RKO (cell line): ENCODE measurements at regions not wholly inside any gene's neighbourhood (a gene's known extent, or its start where the extent isn't known, plus 50 kb on each side); places are given as distances from the start of the nearest gene placed in this dataset.
"Not testable (repeated sequence)": the region's sequence is repeated elsewhere in the genome, so short reads cannot be mapped to it uniquely, and the experiment has no call there.

Experiments used
- DNase-seq: peaks from one replicate; pipeline ENCODE4 v3.0.0-alpha.2; 2016; ENCODE audit warnings: low spot score

DNA sequence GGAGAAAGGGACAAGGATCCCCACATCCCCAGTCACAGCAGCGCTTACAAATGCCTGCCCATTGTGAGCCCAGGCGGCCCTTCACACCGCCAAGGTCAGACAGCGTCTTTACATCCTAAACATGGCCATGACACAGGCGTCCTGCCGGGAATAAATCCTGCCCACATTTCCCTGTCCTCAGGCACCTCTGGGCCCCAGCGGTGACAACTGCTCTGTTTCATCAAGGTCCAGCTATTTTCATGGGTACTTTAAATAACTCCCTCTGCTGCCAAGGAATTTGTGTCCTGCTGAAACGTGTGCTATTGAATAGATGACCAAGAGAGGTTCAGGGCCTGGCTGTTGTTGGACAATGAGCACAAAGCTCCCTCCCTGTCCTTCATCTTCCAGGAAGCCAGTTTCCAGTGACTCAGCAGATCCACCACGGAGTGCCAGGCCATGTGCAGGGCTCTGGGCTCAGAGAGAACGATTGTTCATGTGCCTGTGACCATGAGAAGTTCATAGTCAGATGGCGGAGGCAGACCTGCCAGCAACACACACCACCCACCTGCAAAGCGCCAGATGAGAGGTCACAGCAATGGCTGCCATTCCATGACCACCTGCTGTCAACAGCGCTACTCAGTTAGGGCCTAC lies 195.8 kb downstream of the MATN1 start:
- DNase-seq: peak; percentile 2

- DNase-seq: no peak
Observed at GRCh38 chr1:30526652-30527345, 196.6 kb downstream of the MATN1 start.

- peak; percentile 43 for DNase-seq
Observed at GRCh38 chr1:30525971-30526651, 197.3 kb downstream of the MATN1 start.

GRCh38 chr1:30525631-30525970 lies 197.8 kb downstream of the MATN1 start:
- no peak for DNase-seq

DNA sequence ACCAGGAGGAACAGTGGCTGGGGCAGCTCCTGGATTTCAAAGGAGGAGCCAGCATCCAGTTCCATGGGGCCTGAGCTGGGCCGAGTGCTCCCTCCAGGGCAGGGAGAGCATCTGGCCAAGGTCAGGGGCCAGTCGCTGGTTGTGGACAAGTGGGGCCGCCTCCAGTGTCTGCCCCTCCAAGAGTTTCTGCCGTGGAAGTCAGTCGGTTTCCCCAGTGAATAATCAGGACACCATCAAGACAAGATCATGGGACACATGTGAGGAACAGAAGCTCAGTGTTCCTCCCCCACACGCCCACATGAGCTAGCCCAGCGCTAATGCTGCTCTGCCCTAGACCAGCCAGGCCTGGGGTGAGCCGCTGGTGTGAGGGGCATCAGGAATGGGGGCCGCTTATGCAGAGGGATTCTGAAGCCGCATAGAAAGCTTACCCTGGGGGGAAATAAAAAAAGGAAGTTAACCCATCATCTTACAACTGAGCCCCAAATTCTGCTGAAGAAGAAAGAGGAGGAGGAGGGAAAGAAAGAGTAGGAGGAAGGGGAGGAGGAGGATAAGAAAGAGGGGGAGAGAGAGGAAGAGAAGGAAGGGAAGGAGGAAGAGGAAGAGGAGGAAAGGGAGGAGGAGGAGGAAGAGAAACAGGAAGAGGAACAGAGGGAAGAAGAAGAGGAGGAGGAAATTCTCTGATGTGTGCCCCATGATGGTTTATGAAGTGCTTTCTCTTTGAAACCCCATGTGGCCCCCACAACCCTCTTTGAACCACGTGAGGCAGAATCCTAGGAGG lies 198.4 kb downstream of the MATN1 start:
- no peak for DNase-seq

- DNase-seq: not testable (repeated sequence)
Observed at GRCh38 chr1:30524025-30524555, 199.3 kb downstream of the MATN1 start.

- DNase-seq: peak; percentile 81
Observed at GRCh38 chr1:30523055-30524020, 200.0 kb downstream of the MATN1 start.

DNA sequence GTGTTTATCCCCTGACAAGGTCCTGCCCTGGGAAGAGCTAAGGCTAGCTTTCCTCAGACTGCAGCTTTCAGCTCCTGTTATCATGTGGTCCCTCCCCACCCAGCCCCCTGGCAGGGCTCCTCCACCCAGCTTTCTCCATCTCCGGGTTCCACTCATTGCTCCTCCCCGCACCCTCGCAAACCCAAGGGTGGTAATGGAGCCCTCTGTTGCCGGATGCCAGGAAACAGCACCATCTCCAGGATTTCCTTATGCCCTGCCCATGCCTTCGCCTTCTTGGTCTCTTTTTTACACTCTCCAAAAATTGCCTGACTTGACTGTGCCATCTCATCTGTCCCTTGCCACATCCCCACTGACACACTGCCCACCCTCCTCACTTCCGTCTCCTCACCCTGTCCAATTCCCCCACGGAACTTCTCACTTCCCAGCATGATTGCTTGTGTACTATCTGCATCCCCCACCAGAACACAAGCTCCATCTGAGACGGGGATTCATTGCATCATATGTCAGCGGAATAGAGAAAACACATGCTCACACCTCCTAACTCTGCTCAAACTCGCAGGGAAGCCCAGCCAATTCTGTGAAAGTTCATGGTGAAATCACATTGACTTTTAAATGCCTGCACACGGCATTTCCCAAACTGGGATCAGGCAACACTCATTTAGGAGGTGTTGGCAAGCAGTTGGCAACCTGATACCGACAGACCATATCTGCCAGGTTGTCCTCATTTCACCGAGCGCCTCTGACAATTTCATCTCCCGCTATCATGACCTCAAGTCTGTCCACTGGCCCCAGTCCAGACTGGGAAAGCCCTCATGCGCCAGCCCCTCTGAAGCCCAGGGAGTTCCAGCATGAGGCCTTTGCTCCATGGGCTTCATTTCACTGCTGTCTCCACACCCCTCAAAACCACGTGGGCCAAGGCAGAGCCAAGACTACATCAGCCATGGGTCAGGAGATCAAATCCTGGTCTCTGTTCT lies 201.1 kb downstream of the MATN1 start:
- no peak for DNase-seq

DNA sequence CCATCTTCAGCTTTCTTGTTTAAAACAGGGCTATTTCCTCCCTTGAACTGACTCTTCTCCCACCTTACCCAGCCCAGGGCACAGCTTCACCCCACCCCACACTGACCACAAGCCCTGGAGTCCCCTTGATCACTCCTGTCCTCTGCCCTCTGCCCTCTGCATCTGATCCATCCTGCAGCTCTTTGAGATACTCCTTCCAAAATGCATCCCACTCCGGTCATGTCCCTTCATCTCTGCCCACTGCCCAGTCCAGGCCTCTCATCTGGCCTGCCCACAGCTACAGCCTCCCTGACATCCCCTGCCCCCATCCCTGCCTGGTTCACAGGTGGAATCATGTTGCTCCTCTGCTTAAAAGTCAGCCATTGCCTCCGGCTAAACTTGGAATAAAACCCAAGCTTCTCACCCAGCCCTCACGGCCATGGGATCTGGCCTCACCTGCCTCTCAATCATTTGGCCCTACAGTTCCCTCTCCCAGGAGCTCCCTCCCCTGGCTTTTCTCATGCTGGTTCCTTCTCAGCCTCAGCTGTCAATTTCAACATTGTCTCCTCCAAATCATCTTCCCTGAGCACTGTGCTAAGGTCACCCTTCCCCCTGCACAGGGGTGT lies 202.0 kb downstream of the MATN1 start:
- no peak for DNase-seq

- DNase-seq: no peak
Observed at GRCh38 chr1:30520476-30520875, 202.9 kb downstream of the MATN1 start.

- no peak for DNase-seq
Observed at GRCh38 chr1:30519201-30519763, 204.1 kb downstream of the MATN1 start.

DNA sequence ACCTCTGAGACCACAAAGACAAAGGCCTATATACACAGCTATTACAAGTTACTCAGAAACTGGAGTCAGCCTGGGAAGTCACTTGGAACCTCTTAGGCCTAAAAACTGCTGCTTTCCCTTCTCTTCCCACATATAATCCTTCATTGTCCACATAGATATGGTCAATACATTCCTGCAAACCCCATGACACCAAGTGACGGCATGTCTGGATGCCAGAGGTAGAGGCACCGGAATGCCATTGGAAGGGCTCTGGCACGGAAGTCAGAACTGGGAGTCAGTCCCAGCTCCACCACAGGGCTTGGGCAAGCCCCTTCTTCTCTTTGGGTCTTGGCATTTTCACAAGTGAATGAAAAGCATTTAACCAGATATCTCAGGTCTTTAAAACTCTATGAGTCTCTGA lies 204.7 kb downstream of the MATN1 start:
- DNase-seq: no peak

- DNase-seq: no peak
Observed at GRCh38 chr1:30518186-30518585, 205.2 kb downstream of the MATN1 start.

GRCh38 chr1:30517666-30518065 lies 205.7 kb downstream of the MATN1 start:
- not testable (repeated sequence) for DNase-seq

DNA sequence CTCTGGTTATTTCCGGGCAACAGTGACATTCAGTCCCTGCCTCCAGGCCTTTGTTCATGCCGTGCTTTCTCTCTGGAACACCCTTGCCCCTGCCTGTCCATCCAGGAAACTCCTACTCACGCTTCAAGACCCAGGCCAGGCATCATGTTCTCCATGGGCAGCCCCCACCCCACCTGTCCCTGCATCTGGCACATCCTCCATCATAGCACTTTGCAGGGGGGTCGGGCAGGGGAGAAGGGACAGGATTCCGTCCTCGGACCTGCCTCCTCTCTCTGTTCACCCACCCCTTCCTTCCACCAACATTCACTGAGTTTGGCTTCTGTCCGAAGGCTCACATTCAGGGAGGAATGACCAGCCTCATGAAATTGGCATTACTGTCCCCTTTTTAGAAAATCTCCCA lies 206.1 kb downstream of the MATN1 start:
- DNase-seq: not testable (repeated sequence)

DNA sequence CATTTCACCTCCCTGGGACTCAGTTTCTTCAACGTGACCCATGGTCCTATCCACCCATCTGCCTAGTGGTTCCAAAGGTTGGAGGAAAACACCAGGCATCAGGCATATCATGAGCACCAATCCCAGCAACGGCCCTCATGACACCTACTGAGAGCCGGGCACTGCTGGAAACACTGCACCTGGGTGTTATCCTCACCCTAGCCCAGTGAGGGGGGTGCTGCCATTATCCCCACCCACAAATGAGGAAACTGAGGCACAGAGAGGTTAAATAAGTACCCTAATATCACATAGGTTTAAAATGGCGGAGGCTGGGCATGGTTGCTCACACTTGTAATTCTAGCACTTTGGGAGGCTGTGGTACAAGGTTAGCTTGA lies 206.9 kb downstream of the MATN1 start:
- DNase-seq: no peak

DNA sequence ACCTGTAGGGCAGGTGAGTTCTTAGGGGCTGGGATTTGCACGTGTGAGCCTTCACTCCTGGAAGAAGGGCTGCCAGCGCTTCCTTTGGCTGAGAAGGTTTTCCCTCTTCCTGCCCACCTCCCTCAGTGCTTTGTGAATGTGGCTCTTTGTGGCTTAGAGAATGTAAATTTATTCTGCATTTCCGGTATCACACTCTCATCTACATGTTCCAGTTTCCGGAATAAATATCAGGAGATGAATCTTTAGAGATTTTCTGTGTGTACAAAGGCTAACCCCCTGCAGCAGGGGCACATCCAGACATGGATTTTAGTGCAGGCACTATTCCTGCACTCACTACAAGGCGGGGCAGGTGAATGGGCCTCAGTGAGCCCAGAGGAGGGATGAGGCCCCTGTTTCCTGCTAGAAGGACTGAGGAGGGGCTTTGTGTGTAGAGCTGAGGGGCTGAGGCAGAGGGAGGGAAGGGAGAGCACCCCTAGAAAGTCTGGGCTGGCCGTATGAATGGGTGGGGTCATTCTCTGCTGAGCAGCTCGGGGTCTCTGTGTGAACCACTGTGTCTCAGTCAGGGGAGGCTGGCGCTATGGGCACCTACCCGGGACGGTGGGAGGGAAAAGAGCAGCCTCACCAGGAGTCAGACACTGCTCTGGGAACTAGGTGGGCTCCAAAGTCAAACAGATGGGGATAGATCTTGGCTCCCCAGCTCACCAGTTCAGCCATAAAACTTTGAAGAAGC lies 207.5 kb downstream of the MATN1 start:
- no peak for DNase-seq

- no peak for DNase-seq
Observed at GRCh38 chr1:30514945-30515344, 208.4 kb downstream of the MATN1 start.
